ENCODE measurements at regions not wholly inside any gene's neighbourhood (a gene's known extent, or its start where the extent isn't known, plus 50 kb on each side); places are given as distances from the start of the nearest gene placed in this dataset.
"Not testable (repeated sequence)": the region's sequence is repeated elsewhere in the genome, so short reads cannot be mapped to it uniquely, and the experiment has no call there.

- Mint-ChIP-seq H3K36me3 (ENCODE audit: low read depth) (no peaks in the 10 kb centered on the region), H3K9me3 (peaks cover 3% of the 10 kb centered on the region), H3K27me3 (ENCODE audit: low read depth) (no peaks in the 10 kb centered on the region), H3K4me3 (no peak overlapping the region), H3K27ac (no peak overlapping the region), H3K4me1 (no peaks in the 10 kb centered on the region)
- no peak for TF ChIP-seq CTCF (IDR thresholded peaks at IDR 0.05; ENCODE audit: unreplicated experiment in 3 of 3)
Measured at GRCh38 chr2:144759746-144760145, 239.8 kb upstream of the ZEB2 start.

- not testable (repeated sequence) for H3K27me3 Mint-ChIP-seq (ENCODE audit: low read depth); H3K9me3 Mint-ChIP-seq; H3K4me1 Mint-ChIP-seq; H3K27ac Mint-ChIP-seq; H3K36me3 Mint-ChIP-seq (ENCODE audit: low read depth); H3K4me3 Mint-ChIP-seq
Measured at GRCh38 chr2:144758196-144758595, 238.3 kb upstream of the ZEB2 start.

- no peak overlapping the region for H3K4me3 Mint-ChIP-seq
- peaks cover 5% of the 10 kb centered on the region for H3K36me3 Mint-ChIP-seq (ENCODE audit: low read depth)
- peaks cover 33% of the 10 kb centered on the region for H3K9me3 Mint-ChIP-seq
- no peak for TF ChIP-seq CTCF (IDR thresholded peaks at IDR 0.05; ENCODE audit: unreplicated experiment in 3 of 3)
- peaks cover 4% of the 10 kb centered on the region for H3K4me1 Mint-ChIP-seq
- no peaks in the 10 kb centered on the region for H3K27me3 Mint-ChIP-seq (ENCODE audit: low read depth)
- no peak overlapping the region for H3K27ac Mint-ChIP-seq
Measured at GRCh38 chr2:144753416-144753815, 233.5 kb upstream of the ZEB2 start.

GRCh38 chr2:144751142-144751905, 231.4 kb upstream of the ZEB2 start:
- TF ChIP-seq CTCF (IDR thresholded peaks at IDR 0.05; ENCODE audit: unreplicated experiment in 3 of 3) = no peak
- H3K27ac Mint-ChIP-seq = no peak overlapping the region
- H3K9me3 Mint-ChIP-seq = peaks cover 50% of the 10 kb centered on the region
- no peaks in the 10 kb centered on the region for H3K27me3 Mint-ChIP-seq (ENCODE audit: low read depth)
- no peak overlapping the region for H3K4me3 Mint-ChIP-seq
- peaks cover 4% of the 10 kb centered on the region for H3K4me1 Mint-ChIP-seq
- H3K36me3 Mint-ChIP-seq (ENCODE audit: low read depth) = peaks cover 17% of the 10 kb centered on the region

GRCh38 chr2:144749188-144749587, 229.3 kb upstream of the ZEB2 start:
- H3K9me3 Mint-ChIP-seq = peaks cover 64% of the 10 kb centered on the region
- no peak overlapping the region for H3K4me3 Mint-ChIP-seq
- H3K4me1 Mint-ChIP-seq = peaks cover 4% of the 10 kb centered on the region
- H3K27ac Mint-ChIP-seq = no peak overlapping the region
- peaks cover 17% of the 10 kb centered on the region for H3K36me3 Mint-ChIP-seq (ENCODE audit: low read depth)
- no peak for TF ChIP-seq CTCF (IDR thresholded peaks at IDR 0.05; ENCODE audit: unreplicated experiment in 3 of 3)
- H3K27me3 Mint-ChIP-seq (ENCODE audit: low read depth) = no peaks in the 10 kb centered on the region

GRCh38 chr2:144748443-144748842, 228.5 kb upstream of the ZEB2 start:
- no peak overlapping the region for H3K4me3 Mint-ChIP-seq
- H3K4me1 Mint-ChIP-seq = peaks cover 2% of the 10 kb centered on the region
- H3K9me3 Mint-ChIP-seq = peaks cover 64% of the 10 kb centered on the region
- H3K27me3 Mint-ChIP-seq (ENCODE audit: low read depth) = no peaks in the 10 kb centered on the region
- H3K36me3 Mint-ChIP-seq (ENCODE audit: low read depth) = peaks cover 17% of the 10 kb centered on the region
- H3K27ac Mint-ChIP-seq = no peak overlapping the region
- no peak for TF ChIP-seq CTCF (IDR thresholded peaks at IDR 0.05; ENCODE audit: unreplicated experiment in 3 of 3)
